ENCODE measurements at regions not wholly inside any gene's neighbourhood (a gene's known extent, or its start where the extent isn't known, plus 50 kb on each side); places are given as distances from the start of the nearest gene placed in this dataset.

DNA sequence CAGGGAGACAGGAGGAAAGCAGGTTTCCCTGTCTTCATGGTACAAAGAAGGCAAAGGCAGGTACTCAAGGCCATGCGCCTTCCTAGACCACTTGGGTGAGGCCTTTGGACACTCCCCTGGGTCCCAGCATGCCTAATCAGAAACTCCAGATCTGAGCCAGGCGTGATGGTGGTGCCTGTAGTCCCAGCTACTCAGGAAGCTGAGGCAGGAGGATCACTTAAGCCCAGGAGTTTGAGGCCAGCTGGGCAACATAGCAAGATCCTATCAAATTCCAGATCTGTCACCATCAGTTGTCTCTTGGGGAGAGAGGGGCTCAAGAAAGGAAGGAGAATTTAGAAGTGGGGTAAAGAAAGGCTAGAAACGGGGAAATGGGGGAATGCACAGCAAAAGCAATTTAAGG, 96.3 kb upstream of the SLC25A33 start:
- TF ChIP-seq IKZF1 (conservative IDR thresholded peaks at IDR 0.05): no peak
- TF ChIP-seq SUZ12 (IDR thresholded peaks at IDR 0.05; ENCODE audit: unreplicated experiment): no peak
- TF ChIP-seq RCOR1 (conservative IDR thresholded peaks at IDR 0.05; ENCODE audit: low read depth, low read length): no peak
